NT2/D1 (cell line): ENCODE measurements at regions not wholly inside any gene's neighbourhood (a gene's known extent, or its start where the extent isn't known, plus 50 kb on each side); places are given as distances from the start of the nearest gene placed in this dataset.

Experiments
- SUZ12 ChIP-seq: IDR thresholded peaks from 2 replicates; pipeline ENCODE4 v1.6.1; 2011; ENCODE audit not compliant: insufficient read length, insufficient read depth; ENCODE audit errors: extremely low read depth
- ZNF274 ChIP-seq: IDR thresholded peaks from 2 replicates; pipeline ENCODE4 v1.6.1; 2011; ENCODE audit warnings: mild to moderate bottlenecking, low read depth, low read length

DNA sequence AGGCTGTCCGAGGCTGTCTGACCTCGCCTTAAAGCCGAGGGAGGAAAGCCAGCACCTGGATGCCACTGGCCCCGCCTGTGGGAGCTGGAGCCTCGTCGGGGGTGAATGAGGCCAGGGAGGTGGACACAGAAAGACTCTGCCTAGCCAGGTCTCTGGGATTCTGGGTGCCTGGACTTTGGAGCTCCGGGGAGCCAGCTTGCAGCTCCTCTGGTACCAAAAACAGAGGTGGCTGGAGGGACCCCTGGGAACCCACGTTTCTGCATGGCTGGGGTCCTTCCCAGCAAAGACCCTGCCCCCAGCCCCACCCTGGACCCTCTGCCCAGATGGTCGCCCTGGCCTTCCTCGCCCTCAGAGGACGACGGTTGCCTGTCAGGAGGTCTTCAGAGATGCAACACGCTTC, 239.7 kb downstream of the BRD1 start:
- TF ChIP-seq SUZ12 = no peak
- no peak for TF ChIP-seq ZNF274
